ENCODE measurements at regions not wholly inside any gene's neighbourhood (a gene's known extent, or its start where the extent isn't known, plus 50 kb on each side); places are given as distances from the start of the nearest gene placed in this dataset.

DNA sequence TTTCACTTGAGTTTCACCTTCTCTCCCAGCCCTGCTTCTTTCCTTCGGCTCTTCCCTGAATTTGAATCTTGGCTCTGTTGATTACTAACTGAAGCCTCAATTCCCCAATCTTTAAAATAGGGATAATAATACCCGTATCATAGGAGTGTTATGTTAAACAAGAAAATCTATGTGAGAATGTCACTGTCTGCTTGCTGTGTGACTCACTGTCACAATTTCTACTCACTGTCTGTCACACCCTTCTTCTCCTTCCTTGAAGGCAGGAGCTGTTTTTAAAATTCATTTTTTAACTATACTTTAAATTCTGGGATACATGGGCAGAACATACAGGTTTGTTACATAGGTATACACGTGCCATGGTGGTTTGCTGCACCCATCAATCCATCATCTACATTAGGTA is 141.6 kb upstream of the CXCR4 start:
- DNase-seq, result no peak

GRCh38 chr2:136257893-136258292 is 139.9 kb upstream of the CXCR4 start:
- DNase-seq, result no peak

- DNase-seq, result peak; percentile 49
These were observed 137.9 kb upstream of the CXCR4 start for GRCh38 chr2:136255648-136256461.

GRCh38 chr2:136255127-136255526 is 137.2 kb upstream of the CXCR4 start:
- DNase-seq, result no peak

DNA sequence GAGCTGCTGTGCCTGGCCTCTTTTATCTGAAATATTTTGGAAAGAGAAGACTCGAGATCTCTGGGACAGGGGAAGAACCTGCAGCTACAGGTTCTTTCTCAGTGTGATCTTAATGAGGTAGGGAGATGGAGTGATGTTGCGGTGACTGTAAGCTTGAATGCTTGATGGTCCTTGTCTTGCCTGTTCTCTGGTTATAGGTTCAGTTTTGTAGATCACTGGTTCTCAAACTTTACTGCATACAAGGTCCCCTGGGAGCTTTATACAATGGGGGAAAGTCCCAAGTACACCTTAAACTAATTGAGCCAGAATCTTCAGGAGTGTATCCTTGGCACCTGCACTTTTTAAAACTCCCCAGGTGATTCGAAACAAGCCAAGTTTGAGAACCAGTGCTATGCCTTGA is 136.7 kb upstream of the CXCR4 start:
- no peak for DNase-seq

- no peak for DNase-seq
These were observed 135.5 kb upstream of the CXCR4 start for GRCh38 chr2:136253288-136254004.

GRCh38 chr2:136251885-136252585 is 134.1 kb upstream of the CXCR4 start:
- no peak for DNase-seq

DNA sequence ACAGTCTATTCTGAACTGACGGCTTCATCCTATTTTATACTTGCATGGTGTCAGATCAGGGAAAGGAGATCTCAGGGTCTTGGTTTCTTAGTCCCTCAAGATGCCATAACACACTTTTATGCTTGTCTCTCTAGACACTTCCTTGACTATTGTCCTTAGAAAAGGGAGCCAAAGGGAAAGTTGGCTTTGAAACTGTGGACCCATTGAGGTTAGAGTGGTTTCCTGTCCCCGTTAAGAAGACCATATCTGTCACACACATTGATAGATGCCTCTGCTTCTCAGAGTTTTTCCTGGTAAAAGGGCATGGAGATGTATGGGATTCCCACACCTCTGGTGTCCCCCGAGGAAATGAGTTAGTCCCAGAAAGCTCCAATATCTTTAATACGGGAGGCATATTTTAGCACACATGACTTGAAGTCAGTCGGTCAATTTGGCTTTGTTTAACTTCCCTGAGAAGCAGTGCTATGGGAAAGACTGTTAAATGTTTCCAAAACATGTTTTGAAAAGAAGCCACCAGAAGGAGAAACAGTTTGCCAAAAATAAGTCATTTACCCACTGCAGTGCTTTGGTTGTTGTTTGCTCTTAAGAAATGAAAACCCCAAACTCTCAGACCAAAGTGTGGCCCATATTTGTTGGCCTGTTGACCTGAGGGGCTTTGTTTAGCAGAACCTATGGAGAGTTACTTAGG is 133.4 kb upstream of the CXCR4 start:
- no peak for DNase-seq

DNA sequence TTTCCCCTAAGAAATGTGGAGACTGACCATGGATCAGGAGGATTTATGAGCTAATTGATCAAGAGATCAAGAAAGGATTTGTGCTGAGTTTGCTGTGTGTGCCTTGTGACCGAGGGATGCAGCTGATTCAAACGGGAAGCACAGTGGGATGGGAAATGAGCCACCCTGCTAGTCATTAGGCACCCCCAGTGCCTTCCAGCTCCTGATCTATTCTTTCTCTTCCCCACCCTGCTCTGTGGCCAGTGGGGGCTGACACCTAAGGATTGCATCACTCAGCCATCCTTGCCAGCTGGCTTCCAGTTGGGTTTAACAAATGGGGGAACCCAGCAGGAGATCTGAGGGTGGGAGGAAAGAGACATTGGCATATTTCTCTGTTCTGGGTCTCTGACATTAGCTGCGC is 132.2 kb upstream of the CXCR4 start:
- no peak for DNase-seq

- no peak for DNase-seq
These were observed 131.0 kb upstream of the CXCR4 start for GRCh38 chr2:136248907-136249306.

DNA sequence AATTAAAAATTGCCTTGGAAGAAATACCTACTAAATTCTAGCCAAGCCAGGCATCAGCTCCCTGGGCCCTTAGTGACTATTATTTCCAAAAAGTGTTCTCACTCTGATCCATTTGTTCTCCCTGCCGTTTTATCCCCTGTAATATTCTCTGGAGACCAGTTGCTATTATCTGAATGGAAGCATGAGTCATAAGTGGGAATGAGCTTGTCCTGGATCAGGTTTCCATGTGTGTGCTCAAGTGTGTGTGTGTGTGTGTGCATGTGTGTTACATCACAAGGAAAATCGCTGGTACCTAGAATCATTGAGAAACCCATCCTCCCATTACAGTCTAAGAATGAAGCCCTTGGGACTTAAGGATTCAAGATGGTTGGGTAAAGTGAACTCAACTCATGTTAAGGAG is 130.3 kb upstream of the CXCR4 start:
- DNase-seq, result no peak

DNA sequence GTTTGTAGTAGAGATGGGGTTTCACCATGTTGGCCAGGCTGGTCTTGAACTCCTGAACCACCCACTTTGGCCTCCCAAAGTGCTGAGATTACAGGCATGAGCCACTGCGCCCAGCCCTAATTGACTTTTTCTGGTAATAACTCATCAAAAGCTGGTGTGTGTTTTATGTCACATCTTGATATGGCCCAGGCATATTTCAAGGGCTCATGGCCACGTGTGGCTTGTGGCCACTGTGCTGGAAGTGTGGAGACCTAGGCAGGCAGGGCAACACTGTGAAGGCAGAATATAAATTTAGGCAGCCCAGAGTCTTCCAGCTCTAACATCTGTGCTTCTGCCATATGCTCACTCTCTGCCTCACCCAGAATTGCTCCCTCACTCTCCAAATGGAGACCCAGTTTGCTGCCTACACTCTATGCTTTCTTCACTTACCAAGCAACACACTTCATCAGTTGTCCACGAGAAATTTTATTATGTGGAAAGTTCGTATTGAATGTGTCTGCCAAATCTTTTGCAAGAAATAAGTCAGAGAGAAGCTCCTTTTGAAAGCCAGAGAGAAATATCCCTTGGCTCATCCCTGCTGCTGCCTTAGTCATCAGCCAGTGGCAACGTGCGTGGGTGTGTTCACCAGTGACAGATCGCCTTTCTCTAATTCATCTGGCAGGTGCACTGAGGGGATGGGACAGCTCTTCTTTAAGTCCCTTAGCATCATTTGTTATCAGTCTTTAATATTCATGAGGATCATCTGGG is 129.4 kb upstream of the CXCR4 start:
- no peak for DNase-seq

DNA sequence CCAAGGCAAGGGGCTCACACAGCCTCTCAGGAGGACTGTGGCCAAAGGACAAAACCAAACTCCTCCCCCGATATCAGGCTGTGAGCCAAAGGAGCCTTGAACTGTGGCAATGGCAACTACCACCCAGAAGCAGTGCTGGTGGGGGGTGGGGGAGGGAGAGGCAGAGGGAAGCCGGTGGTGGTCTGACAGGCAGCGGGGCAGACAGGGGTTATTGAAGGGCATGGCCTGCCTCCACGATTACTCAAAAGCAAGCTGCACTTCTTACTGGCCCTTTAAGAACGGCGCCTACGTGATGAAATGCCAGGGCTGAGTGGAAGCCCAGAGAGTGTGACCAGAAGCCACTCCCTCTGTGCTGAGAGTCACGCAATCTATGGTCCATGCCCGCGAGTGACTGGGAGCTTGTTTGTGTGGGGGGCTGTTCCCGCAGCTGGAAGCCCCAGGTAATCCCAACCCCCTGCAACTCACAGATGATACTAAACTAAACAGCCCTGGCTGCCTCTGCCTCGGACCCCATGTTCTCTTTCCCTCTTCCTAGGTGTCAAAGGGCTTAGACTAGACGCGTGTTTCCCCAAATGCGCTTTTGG is 128.2 kb upstream of the CXCR4 start:
- DNase-seq, result peak; percentile 35

- DNase-seq, result no peak
These were observed 127.3 kb upstream of the CXCR4 start for GRCh38 chr2:136245211-136245610.

DNA sequence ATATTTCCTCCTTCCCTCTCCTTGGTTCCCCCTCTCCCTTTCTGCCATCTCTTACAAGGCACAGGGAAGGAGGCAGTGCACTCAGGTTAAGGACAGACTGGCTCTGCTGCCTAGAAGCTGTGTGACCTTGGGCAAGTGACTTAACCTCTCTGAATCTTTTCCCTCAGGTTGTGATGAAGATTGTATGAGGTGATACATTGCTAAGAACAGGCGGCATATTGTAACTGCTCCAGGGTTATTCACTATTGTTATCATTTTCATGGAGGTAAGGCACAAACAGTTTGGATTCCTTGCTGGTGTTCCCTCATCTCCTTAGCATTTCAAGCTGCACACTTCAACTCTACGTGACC is 126.6 kb upstream of the CXCR4 start:
- DNase-seq, result no peak

DNA sequence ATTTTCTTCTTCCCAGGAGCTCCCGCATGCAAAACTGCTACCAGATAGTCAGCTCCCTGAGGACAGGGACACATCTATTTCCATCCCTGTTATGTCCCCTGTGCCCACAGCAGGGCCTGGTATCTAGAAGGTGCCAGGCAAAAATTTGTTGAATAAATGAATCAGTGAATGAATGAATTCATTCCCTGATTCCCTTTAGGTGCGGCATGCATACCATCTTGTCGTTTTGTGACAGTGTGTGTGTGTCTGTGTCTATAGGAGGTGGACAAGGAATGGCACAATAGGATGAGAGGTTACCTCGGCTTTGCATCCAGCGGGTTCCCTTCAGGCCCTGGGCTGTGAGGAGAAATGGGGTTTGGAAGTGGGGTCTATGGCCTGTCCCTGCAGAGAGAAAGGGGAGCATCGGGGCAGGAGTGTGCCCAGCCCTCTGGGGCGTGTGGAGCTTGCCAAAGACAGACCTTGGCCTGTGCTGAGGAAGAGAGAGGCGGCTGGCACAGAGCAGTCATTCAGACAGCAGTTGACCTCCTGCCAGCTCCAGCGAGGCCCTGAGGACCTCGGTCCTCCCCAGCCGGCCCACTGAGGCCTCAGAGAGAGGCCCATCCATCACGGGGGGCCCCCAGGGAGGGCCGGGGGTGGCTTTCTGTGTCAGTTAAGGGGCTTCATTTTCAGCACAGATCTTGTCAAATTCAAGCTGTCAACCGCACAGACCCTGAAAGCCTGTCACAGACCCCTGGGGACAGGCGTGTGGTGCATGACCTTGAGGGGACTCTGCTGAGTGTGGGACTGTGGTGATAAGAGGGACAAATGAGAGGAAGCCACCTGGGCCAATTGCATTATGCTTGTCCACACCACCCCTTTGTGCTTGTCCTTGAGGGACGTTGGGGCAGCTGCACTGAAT is 125.9 kb upstream of the CXCR4 start:
- DNase-seq, result no peak

DNA sequence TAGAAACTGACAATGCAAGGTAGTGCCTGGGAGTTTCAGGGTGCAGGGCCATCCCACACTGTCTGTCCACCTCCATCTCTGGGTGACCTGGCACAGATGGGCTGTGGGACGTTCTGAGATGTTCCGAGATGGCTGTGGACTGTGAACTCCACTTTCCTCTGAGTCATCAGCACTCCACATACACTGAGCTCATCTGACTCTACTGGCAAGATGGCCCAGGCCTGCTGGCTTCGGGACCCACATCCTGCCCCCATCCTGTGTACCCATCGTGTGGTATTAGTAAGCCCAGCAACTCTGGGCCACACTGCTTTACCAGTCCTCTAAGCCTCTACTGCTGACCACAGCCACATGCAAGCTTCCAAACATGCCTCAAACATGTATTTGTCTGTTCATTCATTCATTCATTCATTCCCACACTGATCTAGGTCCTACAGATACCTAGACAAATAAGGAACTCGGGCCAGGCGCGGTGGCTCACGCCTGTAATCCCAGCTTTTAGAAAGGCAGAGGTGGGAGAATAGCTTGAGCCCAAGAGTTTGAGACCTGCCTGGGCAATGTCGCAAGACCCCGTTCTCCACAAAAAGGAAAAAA is 124.8 kb upstream of the CXCR4 start:
- no peak for DNase-seq

GRCh38 chr2:136242100-136242499 is 124.2 kb upstream of the CXCR4 start:
- no peak for DNase-seq

- no peak for DNase-seq
These were observed 121.2 kb upstream of the CXCR4 start for GRCh38 chr2:136239079-136239685.

All from hematopoietic multipotent progenitor cell treated with erythropoietin and hydrocortisone succinate and interleukin-3 and kit ligand, for 8 days (in vitro differentiated cells).